ENCODE measurements at regions not wholly inside any gene's neighbourhood (a gene's known extent, or its start where the extent isn't known, plus 50 kb on each side); places are given as distances from the start of the nearest gene placed in this dataset.

DNA sequence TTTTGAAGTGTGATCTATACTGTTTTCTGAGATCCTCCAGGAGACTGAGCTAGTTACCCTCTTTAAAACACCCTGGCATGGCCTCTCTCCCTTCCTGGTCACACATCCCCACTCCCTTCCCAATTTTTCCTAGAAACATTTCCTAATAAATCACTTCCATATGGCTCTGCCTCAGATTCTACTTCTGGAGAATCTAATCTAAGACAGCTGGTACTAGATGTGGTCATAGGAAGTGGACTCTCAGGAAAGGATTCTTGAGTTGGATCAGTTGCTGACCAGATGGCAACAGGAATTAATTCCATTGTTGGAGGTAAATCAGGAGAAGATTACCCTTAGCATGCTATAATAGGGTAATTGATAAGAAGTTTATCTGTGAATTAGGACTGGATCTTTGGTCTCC, 310.5 kb downstream of the SATB2 start:
- DNase-seq (ENCODE audit: low spot score), result no peak
- Histone ChIP-seq H3K9ac (ENCODE audit: low read depth in 1 of 2, low read length in 2 of 2) (no peak overlapping the region), H3K27ac (ENCODE audit: low read depth in 1 of 2, low read length in 2 of 2) (no peak overlapping the region), H3K9me3 (ENCODE audit: control insufficient read depth in 4 of 4, low read length in 3 of 4) (no peaks in the 10 kb centered on the region), H3K36me3 (ENCODE audit: control insufficient read depth in 4 of 4, insufficient read depth in 3 of 4, low read depth in 1 of 4, low read length in 3 of 4) (no peaks in the 10 kb centered on the region), H3K4me1 (ENCODE audit: control insufficient read depth in 4 of 4, insufficient read depth in 4 of 4, low read length in 3 of 4) (no peaks in the 10 kb centered on the region), H3K27me3 (ENCODE audit: control insufficient read depth in 4 of 4, insufficient read depth in 4 of 4, low read length in 3 of 4) (no peaks in the 10 kb centered on the region), H3K4me3 (ENCODE audit: low read depth in 1 of 3, low read length in 3 of 3) (no peak overlapping the region)
- no peak for TF ChIP-seq RXRA (IDR thresholded peaks at IDR 0.05)
- no peak for TF ChIP-seq FOXA2 (IDR thresholded peaks at IDR 0.05)
- TF ChIP-seq HNF4G (IDR thresholded peaks at IDR 0.05), result no peak
- TF ChIP-seq RAD21 (IDR thresholded peaks at IDR 0.05), result no peak
- TF ChIP-seq, protein P1, sequence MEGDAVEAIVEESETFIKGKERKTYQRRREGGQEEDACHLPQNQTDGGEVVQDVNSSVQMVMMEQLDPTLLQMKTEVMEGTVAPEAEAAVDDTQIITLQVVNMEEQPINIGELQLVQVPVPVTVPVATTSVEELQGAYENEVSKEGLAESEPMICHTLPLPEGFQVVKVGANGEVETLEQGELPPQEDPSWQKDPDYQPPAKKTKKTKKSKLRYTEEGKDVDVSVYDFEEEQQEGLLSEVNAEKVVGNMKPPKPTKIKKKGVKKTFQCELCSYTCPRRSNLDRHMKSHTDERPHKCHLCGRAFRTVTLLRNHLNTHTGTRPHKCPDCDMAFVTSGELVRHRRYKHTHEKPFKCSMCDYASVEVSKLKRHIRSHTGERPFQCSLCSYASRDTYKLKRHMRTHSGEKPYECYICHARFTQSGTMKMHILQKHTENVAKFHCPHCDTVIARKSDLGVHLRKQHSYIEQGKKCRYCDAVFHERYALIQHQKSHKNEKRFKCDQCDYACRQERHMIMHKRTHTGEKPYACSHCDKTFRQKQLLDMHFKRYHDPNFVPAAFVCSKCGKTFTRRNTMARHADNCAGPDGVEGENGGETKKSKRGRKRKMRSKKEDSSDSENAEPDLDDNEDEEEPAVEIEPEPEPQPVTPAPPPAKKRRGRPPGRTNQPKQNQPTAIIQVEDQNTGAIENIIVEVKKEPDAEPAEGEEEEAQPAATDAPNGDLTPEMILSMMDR (IDR thresholded peaks at IDR 0.05; ENCODE audit: low read depth, low read length, missing input control), result no peak
- TF ChIP-seq TAF1 (conservative IDR thresholded peaks at IDR 0.05), result no peak
- no peak for TF ChIP-seq JUND (IDR thresholded peaks at IDR 0.05)
- no peak for TF ChIP-seq FOXA1 (IDR thresholded peaks at IDR 0.05)
- TF ChIP-seq SP1 (IDR thresholded peaks at IDR 0.05), result no peak
- TF ChIP-seq EGR1 (IDR thresholded peaks at IDR 0.05; ENCODE audit: low read depth in 2 of 2), result no peak
- no peak for TF ChIP-seq YY1 (IDR thresholded peaks at IDR 0.05)
- TF ChIP-seq, protein P2, sequence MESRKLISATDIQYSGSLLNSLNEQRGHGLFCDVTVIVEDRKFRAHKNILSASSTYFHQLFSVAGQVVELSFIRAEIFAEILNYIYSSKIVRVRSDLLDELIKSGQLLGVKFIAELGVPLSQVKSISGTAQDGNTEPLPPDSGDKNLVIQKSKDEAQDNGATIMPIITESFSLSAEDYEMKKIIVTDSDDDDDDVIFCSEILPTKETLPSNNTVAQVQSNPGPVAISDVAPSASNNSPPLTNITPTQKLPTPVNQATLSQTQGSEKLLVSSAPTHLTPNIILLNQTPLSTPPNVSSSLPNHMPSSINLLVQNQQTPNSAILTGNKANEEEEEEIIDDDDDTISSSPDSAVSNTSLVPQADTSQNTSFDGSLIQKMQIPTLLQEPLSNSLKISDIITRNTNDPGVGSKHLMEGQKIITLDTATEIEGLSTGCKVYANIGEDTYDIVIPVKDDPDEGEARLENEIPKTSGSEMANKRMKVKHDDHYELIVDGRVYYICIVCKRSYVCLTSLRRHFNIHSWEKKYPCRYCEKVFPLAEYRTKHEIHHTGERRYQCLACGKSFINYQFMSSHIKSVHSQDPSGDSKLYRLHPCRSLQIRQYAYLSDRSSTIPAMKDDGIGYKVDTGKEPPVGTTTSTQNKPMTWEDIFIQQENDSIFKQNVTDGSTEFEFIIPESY (IDR thresholded peaks at IDR 0.05), result no peak
- TF ChIP-seq, protein P3, sequence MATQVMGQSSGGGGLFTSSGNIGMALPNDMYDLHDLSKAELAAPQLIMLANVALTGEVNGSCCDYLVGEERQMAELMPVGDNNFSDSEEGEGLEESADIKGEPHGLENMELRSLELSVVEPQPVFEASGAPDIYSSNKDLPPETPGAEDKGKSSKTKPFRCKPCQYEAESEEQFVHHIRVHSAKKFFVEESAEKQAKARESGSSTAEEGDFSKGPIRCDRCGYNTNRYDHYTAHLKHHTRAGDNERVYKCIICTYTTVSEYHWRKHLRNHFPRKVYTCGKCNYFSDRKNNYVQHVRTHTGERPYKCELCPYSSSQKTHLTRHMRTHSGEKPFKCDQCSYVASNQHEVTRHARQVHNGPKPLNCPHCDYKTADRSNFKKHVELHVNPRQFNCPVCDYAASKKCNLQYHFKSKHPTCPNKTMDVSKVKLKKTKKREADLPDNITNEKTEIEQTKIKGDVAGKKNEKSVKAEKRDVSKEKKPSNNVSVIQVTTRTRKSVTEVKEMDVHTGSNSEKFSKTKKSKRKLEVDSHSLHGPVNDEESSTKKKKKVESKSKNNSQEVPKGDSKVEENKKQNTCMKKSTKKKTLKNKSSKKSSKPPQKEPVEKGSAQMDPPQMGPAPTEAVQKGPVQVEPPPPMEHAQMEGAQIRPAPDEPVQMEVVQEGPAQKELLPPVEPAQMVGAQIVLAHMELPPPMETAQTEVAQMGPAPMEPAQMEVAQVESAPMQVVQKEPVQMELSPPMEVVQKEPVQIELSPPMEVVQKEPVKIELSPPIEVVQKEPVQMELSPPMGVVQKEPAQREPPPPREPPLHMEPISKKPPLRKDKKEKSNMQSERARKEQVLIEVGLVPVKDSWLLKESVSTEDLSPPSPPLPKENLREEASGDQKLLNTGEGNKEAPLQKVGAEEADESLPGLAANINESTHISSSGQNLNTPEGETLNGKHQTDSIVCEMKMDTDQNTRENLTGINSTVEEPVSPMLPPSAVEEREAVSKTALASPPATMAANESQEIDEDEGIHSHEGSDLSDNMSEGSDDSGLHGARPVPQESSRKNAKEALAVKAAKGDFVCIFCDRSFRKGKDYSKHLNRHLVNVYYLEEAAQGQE (IDR thresholded peaks at IDR 0.05), result no peak
- no peak for TF ChIP-seq HNF4A (conservative IDR thresholded peaks at IDR 0.05)
- TF ChIP-seq, protein P4, sequence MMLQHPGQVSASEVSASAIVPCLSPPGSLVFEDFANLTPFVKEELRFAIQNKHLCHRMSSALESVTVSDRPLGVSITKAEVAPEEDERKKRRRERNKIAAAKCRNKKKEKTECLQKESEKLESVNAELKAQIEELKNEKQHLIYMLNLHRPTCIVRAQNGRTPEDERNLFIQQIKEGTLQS (IDR thresholded peaks at IDR 0.05), result no peak

DNA sequence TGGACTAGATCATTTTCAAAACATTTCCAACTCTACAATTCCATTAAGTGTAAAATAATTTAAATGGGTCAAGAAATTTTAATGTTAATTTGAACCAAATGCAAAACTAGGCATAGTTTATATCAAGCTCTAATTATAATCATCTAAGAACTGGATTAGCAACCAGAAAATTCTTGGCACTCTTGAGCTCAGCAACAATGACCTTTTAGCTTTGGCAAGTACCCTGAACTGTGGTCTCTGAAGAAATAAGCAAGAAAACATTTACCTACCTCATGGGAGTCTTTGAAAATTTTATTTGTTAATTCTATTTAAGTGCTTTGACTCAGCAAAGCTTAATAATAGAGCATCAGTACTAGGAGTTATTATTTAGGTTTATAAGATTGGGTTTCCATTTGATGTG, 313.2 kb downstream of the SATB2 start:
- no peak overlapping the region for H3K4me3 ChIP-seq (ENCODE audit: low read depth in 1 of 3, low read length in 3 of 3)
- DNase-seq (ENCODE audit: low spot score), result no peak
- no peaks in the 10 kb centered on the region for H3K27me3 ChIP-seq (ENCODE audit: control insufficient read depth in 4 of 4, insufficient read depth in 4 of 4, low read length in 3 of 4)
- H3K9ac ChIP-seq (ENCODE audit: low read depth in 1 of 2, low read length in 2 of 2), result no peak overlapping the region
- TF ChIP-seq EGR1 (IDR thresholded peaks at IDR 0.05; ENCODE audit: low read depth in 2 of 2) (no peak), NR2F2 (IDR thresholded peaks at IDR 0.05) (no peak), HNF4G (IDR thresholded peaks at IDR 0.05) (no peak), FOXA2 (IDR thresholded peaks at IDR 0.05) (no peak), YY1 (IDR thresholded peaks at IDR 0.05) (no peak), GABPA (IDR thresholded peaks at IDR 0.05 in 1 of 2, conservative IDR thresholded peaks at IDR 0.05 in 1 of 2) (no peak), TAF1 (conservative IDR thresholded peaks at IDR 0.05) (no peak)
- TF ChIP-seq, protein P4 (IDR thresholded peaks at IDR 0.05), result no peak
- TF ChIP-seq, protein P1 (IDR thresholded peaks at IDR 0.05; ENCODE audit: low read depth, low read length, missing input control), result no peak
- TF ChIP-seq, protein P3 (IDR thresholded peaks at IDR 0.05), result no peak
- TF ChIP-seq, protein P5, sequence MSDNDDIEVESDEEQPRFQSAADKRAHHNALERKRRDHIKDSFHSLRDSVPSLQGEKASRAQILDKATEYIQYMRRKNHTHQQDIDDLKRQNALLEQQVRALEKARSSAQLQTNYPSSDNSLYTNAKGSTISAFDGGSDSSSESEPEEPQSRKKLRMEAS (IDR thresholded peaks at IDR 0.05), result no peak
- no peak overlapping the region for H3K27ac ChIP-seq (ENCODE audit: low read depth in 1 of 2, low read length in 2 of 2)
- no peaks in the 10 kb centered on the region for H3K9me3 ChIP-seq (ENCODE audit: control insufficient read depth in 4 of 4, low read length in 3 of 4)
- H3K36me3 ChIP-seq (ENCODE audit: control insufficient read depth in 4 of 4, insufficient read depth in 3 of 4, low read depth in 1 of 4, low read length in 3 of 4), result no peaks in the 10 kb centered on the region
- no peaks in the 10 kb centered on the region for H3K4me1 ChIP-seq (ENCODE audit: control insufficient read depth in 4 of 4, insufficient read depth in 4 of 4, low read length in 3 of 4)

Measured in liver (tissue), 7 donors.